Body of pancreas (tissue), 4 donors: ENCODE measurements at regions not wholly inside any gene's neighbourhood (a gene's known extent, or its start where the extent isn't known, plus 50 kb on each side); places are given as distances from the start of the nearest gene placed in this dataset.

ENCODE experiments used
- CTCF ChIP-seq, 7 experiments: fragments of 450-650 bp in 4 of 7; fragments of 200-600 bp in 3 of 7; sonication (generic) in 3 of 7; IDR thresholded peaks; one replicate each; pipeline ENCODE4 v1.5.1; 2016 to 2019; ENCODE audit warnings: antibody characterized with exemption in 7 of 7
- POLR2A ChIP-seq, 3 donors: fragments of 450-650 bp; IDR thresholded peaks; one replicate each; pipeline ENCODE4 v1.6.1; 2016; ENCODE audit warnings: antibody characterized with exemption in 3 of 3, mild to moderate bottlenecking in 2 of 3

GRCh38 chr1:208919371-208919770, 664.1 kb upstream of the CAMK1G start:
- TF ChIP-seq CTCF (IDR thresholded peaks at IDR 0.05) = no peak
- no peak for TF ChIP-seq POLR2A (IDR thresholded peaks at IDR 0.05)
